GM23338 (cell line): ENCODE measurements at regions not wholly inside any gene's neighbourhood (a gene's known extent, or its start where the extent isn't known, plus 50 kb on each side); places are given as distances from the start of the nearest gene placed in this dataset.

ENCODE experiments used
- ATAC-seq: fragments of 200-7000 bp; cut with Tn5 transposase; 3 replicates; pipeline ENCODE4 v1.9.1; 2020
- DNase-seq: peaks from one replicate; pipeline ENCODE4 v3.0.0-alpha.2; 2015; ENCODE audit warnings: low spot score
- H2AFZ ChIP-seq: fragments of 200-600 bp; sonication (generic); 2 replicates; pipeline ENCODE4 v1.8.0; 2016; ENCODE audit warnings: antibody characterized with exemption, mild to moderate bottlenecking, moderate library complexity
- H3F3A ChIP-seq: fragments of 200-600 bp; sonication (generic); replicated peaks from 2 replicates; pipeline ENCODE4 v1.8.0; 2017; ENCODE audit warnings: antibody characterized with exemption, mixed run types, low read depth
- H3K27ac ChIP-seq: fragments of 200-600 bp; sonication (generic); 2 replicates; pipeline ENCODE4 v1.6.1; 2016; ENCODE audit warnings: low read depth
- H3K27me3 ChIP-seq: fragments of 200-600 bp; sonication (generic); 2 replicates; pipeline ENCODE4 v1.8.0; 2016; ENCODE audit warnings: mild to moderate bottlenecking, mixed run types, moderate library complexity; ENCODE audit not compliant: insufficient read depth
- H3K36me3 ChIP-seq: fragments of 200-600 bp; sonication (generic); 2 replicates; pipeline ENCODE4 v1.8.0; 2016; ENCODE audit warnings: mild to moderate bottlenecking; ENCODE audit not compliant: insufficient read depth
- H3K4me1 ChIP-seq: fragments of 200-600 bp; sonication (generic); 2 replicates; pipeline ENCODE4 v1.8.0; 2016; ENCODE audit warnings: mild to moderate bottlenecking, moderate library complexity; ENCODE audit not compliant: insufficient read depth
- H3K4me2 ChIP-seq: fragments of 200-600 bp; sonication (generic); 2 replicates; pipeline ENCODE4 v1.7.1; 2017; ENCODE audit warnings: mixed run types
- H3K4me3 ChIP-seq: fragments of 200-600 bp; sonication (generic); 2 replicates; pipeline ENCODE4 v1.6.1; 2016; ENCODE audit warnings: mixed run types
- H3K79me2 ChIP-seq: fragments of 200-600 bp; sonication (generic); replicated peaks from 2 replicates; pipeline ENCODE4 v1.8.0; 2017; ENCODE audit warnings: mild to moderate bottlenecking; ENCODE audit not compliant: insufficient read depth
- H3K9me2 ChIP-seq: fragments of 200-600 bp; sonication (generic); 2 replicates; pipeline ENCODE4 v1.8.0; 2017; ENCODE audit not compliant: insufficient read depth
- H4K20me1 ChIP-seq: fragments of 200-600 bp; sonication (generic); replicated peaks from 2 replicates; pipeline ENCODE4 v1.8.0; 2017; ENCODE audit warnings: mild to moderate bottlenecking; ENCODE audit not compliant: insufficient read depth
- H3K27ac Mint-ChIP-seq: 2 replicates; pipeline ENCODE4 v1.8.0; 2020; ENCODE audit warnings: inconsistent platforms, mild to moderate bottlenecking, moderate library complexity, mixed read lengths
- H3K27me3 Mint-ChIP-seq: 3 replicates; pipeline ENCODE4 v1.8.0; 2022; ENCODE audit warnings: low read depth, mild to moderate bottlenecking, moderate library complexity, mixed read lengths, inconsistent platforms; ENCODE audit not compliant: insufficient read depth, poor library complexity
- H3K36me3 Mint-ChIP-seq: 3 replicates; pipeline ENCODE4 v1.8.0; 2021; ENCODE audit warnings: low read depth, mild to moderate bottlenecking, inconsistent platforms, moderate library complexity, mixed read lengths
- H3K4me1 Mint-ChIP-seq: 3 replicates; pipeline ENCODE4 v1.8.0; 2020; ENCODE audit warnings: mild to moderate bottlenecking, inconsistent platforms, mixed read lengths
- H3K4me3 Mint-ChIP-seq: 3 replicates; pipeline ENCODE4 v1.8.0; 2021; ENCODE audit warnings: moderate library complexity, mild to moderate bottlenecking, inconsistent platforms, mixed read lengths
- H3K9me3 Mint-ChIP-seq: 3 replicates; pipeline ENCODE4 v1.8.0; 2020; ENCODE audit warnings: moderate library complexity, mild to moderate bottlenecking, inconsistent platforms, mixed read lengths
- CREB1 ChIP-seq: fragments of 250-450 bp; sonication (Bioruptor Pico); IDR thresholded peaks from 2 replicates; pipeline ENCODE4 v1.5.0; 2020; ENCODE audit warnings: low read depth, mild to moderate bottlenecking, moderate library complexity
- EZH2phosphoT487 ChIP-seq: fragments of 200-600 bp; sonication (generic); IDR thresholded peaks from one replicate; pipeline ENCODE4 v1.8.1; 2018; ENCODE audit warnings: antibody characterized with exemption; ENCODE audit not compliant: unreplicated experiment
- NANOG ChIP-seq: IDR thresholded peaks from 2 replicates; pipeline ENCODE4 v1.6.1; 2016; ENCODE audit warnings: antibody characterized with exemption, borderline replicate concordance
- POLR2AphosphoS5 ChIP-seq: IDR thresholded peaks from 2 replicates; pipeline ENCODE4 v1.6.1; 2016; ENCODE audit warnings: antibody characterized with exemption, low read depth
- STAT1 ChIP-seq: IDR thresholded peaks from one replicate; pipeline ENCODE4 v1.6.1; 2016; ENCODE audit warnings: antibody characterized with exemption; ENCODE audit not compliant: unreplicated experiment
- ZNF331 ChIP-seq: fragments of 250-450 bp; sonication (Bioruptor Pico); IDR thresholded peaks from 2 replicates; pipeline ENCODE4 v1.5.0; 2020; ENCODE audit warnings: low read depth, mild to moderate bottlenecking, moderate library complexity
- TF ChIP-seq, protein P1 (sequence below): fragments of 250-450 bp; sonication (Bioruptor Pico); IDR thresholded peaks from 2 replicates; pipeline ENCODE4 v1.5.0; 2020; ENCODE audit warnings: mild to moderate bottlenecking, moderate library complexity
- TF ChIP-seq, protein P2 (sequence below), 2 experiments: fragments of 200-600 bp in 1 of 2; sonication (generic) in 1 of 2; conservative IDR thresholded peaks; 2 replicates each; pipeline versions ENCODE4 v1.5.1 to v1.6.1; 2016 to 2017; ENCODE audit warnings: antibody characterized with exemption in 2 of 2, low read depth in 2 of 2, mild to moderate bottlenecking in 2 of 2, moderate library complexity in 1 of 2

DNA sequence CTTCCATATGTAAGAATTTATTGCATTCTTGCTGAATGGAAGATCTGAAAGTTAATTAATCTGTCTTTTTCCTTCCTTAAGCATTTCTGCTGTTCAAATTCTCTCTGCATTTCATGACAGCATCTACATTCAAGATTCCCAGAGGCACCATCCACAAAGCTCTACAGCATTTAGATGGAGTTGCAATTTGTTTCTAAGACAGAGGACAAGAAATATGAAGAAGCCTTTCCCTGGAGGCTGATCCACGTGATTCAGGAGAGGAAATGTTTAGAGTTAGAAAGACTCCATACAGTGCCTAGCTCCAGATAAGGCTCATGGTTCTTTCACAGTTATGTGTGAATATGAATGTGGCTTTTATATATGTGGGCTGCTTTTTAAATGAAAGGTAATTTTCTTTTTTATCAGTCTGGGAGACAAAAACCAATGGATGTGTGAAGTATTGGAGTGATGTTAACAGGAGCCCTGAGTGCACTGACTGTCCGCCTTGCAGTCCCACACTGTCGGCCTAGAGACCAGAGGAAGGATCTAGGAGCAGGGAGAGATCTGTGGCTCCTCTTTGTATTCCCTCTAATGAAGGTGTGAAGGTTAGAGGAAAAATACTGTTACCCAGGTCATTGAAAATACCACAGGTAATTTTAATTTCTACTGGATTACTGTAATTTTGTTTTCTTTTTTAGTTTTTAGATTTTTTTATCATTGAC, 686.6 kb upstream of the GJE1 start:
- H3F3A ChIP-seq = no peaks in the 10 kb centered on the region
- no peak overlapping the region for H3K4me2 ChIP-seq
- Mint-ChIP-seq H3K4me3 (no peak overlapping the region), H3K4me1 (peaks cover 9% of the 10 kb centered on the region; the same call in 2 of the 3 replicates), H3K9me3 (peaks cover under 1% of the 10 kb centered on the region; the same call in 1 of the 3 replicates), H3K27ac (no peak overlapping the region), H3K36me3 (peaks cover 8% of the 10 kb centered on the region; the same call in 1 of the 3 replicates), H3K27me3 (no peaks in the 10 kb centered on the region)
- H3K9me2 ChIP-seq = no peaks in the 10 kb centered on the region
- H2AFZ ChIP-seq = peak overlapping the region; percentile 92
- peaks cover 13% of the 10 kb centered on the region for H3K4me1 ChIP-seq
- H3K27ac ChIP-seq = no peak overlapping the region
- H4K20me1 ChIP-seq = no peaks in the 10 kb centered on the region
- no peaks in the 10 kb centered on the region for H3K27me3 ChIP-seq
- ATAC-seq (no peak), DNase-seq (peak; percentile 6)
- H3K4me3 ChIP-seq = no peak overlapping the region
- no peaks in the 10 kb centered on the region for H3K36me3 ChIP-seq
- TF ChIP-seq ZNF331 (CRISPR knock-in tag) (no peak), CREB1 (CRISPR knock-in tag) (no peak), POLR2AphosphoS5 (no peak), NANOG (no peak), STAT1 (no peak)
- H3K79me2 ChIP-seq = no peaks in the 10 kb centered on the region

DNA sequence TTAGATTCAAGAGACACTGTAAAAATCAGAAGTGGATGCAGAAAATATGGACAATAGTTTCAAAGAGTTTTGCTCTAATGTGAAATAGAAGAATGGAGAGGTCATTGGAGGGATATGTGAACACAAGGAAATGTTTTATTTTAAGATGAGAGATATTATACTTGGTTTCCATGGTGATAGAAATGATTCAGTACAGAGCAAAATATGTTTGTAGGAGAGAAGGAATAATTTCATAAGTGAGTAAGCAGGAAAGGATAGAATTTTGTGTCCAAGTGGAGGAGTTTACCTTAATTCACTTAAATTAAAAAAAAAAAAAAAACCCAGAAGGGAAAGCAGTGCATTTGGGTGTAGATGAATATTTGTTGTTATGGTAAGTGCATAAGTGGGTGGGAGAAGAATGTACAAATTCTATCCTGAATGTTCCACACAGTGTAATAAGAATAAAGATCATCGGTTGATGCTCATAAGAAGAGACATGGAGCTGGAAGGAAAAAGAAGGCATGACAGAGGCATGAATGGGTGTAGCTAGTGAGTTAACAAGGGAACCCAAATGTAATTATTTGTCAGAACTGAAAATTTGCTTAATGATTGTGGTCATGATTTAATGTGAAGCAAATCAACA, 688.9 kb upstream of the GJE1 start:
- TF ChIP-seq EZH2phosphoT487 (no peak), POLR2AphosphoS5 (no peak), NANOG (no peak)
- TF ChIP-seq, protein P1, sequence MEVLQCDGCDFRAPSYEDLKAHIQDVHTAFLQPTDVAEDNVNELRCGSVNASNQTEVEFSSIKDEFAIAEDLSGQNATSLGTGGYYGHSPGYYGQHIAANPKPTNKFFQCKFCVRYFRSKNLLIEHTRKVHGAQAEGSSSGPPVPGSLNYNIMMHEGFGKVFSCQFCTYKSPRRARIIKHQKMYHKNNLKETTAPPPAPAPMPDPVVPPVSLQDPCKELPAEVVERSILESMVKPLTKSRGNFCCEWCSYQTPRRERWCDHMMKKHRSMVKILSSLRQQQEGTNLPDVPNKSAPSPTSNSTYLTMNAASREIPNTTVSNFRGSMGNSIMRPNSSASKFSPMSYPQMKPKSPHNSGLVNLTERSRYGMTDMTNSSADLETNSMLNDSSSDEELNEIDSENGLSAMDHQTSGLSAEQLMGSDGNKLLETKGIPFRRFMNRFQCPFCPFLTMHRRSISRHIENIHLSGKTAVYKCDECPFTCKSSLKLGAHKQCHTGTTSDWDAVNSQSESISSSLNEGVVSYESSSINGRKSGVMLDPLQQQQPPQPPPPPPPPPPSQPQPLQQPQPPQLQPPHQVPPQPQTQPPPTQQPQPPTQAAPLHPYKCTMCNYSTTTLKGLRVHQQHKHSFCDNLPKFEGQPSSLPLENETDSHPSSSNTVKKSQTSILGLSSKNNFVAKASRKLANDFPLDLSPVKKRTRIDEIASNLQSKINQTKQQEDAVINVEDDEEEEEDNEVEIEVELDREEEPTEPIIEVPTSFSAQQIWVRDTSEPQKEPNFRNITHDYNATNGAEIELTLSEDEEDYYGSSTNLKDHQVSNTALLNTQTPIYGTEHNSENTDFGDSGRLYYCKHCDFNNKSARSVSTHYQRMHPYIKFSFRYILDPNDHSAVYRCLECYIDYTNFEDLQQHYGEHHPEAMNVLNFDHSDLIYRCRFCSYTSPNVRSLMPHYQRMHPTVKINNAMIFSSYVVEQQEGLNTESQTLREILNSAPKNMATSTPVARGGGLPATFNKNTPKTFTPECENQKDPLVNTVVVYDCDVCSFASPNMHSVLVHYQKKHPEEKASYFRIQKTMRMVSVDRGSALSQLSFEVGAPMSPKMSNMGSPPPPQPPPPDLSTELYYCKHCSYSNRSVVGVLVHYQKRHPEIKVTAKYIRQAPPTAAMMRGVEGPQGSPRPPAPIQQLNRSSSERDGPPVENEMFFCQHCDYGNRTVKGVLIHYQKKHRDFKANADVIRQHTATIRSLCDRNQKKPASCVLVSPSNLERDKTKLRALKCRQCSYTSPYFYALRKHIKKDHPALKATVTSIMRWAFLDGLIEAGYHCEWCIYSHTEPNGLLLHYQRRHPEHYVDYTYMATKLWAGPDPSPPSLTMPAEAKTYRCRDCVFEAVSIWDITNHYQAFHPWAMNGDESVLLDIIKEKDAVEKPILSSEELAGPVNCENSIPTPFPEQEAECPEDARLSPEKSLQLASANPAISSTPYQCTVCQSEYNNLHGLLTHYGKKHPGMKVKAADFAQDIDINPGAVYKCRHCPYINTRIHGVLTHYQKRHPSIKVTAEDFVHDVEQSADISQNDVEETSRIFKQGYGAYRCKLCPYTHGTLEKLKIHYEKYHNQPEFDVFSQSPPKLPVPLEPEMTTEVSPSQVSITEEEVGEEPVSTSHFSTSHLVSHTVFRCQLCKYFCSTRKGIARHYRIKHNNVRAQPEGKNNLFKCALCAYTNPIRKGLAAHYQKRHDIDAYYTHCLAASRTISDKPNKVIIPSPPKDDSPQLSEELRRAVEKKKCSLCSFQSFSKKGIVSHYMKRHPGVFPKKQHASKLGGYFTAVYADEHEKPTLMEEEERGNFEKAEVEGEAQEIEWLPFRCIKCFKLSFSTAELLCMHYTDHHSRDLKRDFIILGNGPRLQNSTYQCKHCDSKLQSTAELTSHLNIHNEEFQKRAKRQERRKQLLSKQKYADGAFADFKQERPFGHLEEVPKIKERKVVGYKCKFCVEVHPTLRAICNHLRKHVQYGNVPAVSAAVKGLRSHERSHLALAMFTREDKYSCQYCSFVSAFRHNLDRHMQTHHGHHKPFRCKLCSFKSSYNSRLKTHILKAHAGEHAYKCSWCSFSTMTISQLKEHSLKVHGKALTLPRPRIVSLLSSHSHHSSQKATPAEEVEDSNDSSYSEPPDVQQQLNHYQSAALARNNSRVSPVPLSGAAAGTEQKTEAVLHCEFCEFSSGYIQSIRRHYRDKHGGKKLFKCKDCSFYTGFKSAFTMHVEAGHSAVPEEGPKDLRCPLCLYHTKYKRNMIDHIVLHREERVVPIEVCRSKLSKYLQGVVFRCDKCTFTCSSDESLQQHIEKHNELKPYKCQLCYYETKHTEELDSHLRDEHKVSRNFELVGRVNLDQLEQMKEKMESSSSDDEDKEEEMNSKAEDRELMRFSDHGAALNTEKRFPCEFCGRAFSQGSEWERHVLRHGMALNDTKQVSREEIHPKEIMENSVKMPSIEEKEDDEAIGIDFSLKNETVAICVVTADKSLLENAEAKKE (CRISPR knock-in tag) = no peak
- TF ChIP-seq, protein P2, sequence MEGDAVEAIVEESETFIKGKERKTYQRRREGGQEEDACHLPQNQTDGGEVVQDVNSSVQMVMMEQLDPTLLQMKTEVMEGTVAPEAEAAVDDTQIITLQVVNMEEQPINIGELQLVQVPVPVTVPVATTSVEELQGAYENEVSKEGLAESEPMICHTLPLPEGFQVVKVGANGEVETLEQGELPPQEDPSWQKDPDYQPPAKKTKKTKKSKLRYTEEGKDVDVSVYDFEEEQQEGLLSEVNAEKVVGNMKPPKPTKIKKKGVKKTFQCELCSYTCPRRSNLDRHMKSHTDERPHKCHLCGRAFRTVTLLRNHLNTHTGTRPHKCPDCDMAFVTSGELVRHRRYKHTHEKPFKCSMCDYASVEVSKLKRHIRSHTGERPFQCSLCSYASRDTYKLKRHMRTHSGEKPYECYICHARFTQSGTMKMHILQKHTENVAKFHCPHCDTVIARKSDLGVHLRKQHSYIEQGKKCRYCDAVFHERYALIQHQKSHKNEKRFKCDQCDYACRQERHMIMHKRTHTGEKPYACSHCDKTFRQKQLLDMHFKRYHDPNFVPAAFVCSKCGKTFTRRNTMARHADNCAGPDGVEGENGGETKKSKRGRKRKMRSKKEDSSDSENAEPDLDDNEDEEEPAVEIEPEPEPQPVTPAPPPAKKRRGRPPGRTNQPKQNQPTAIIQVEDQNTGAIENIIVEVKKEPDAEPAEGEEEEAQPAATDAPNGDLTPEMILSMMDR (conservative IDR thresholded peaks at IDR 0.05; ENCODE audit: low read depth in 2 of 2) = no peak
- Mint-ChIP-seq H3K27me3 (no peaks in the 10 kb centered on the region), H3K4me3 (no peak overlapping the region), H3K36me3 (peaks cover 12% of the 10 kb centered on the region; the same call in 2 of the 3 replicates), H3K27ac (no peak overlapping the region), H3K9me3 (peaks cover 10% of the 10 kb centered on the region; the same call in 2 of the 3 replicates), H3K4me1 (peaks cover 3% of the 10 kb centered on the region; the same call in 1 of the 3 replicates)
- H3K79me2 ChIP-seq = no peaks in the 10 kb centered on the region
- ATAC-seq (no peak), DNase-seq (no peak)
- H2AFZ ChIP-seq = no peak overlapping the region
- H3K27me3 ChIP-seq = no peaks in the 10 kb centered on the region
- H3K36me3 ChIP-seq = no peaks in the 10 kb centered on the region
- no peaks in the 10 kb centered on the region for H3F3A ChIP-seq
- H3K4me1 ChIP-seq = no peaks in the 10 kb centered on the region
- H4K20me1 ChIP-seq = no peaks in the 10 kb centered on the region
- H3K4me2 ChIP-seq = no peak overlapping the region
- no peaks in the 10 kb centered on the region for H3K9me2 ChIP-seq
- no peak overlapping the region for H3K27ac ChIP-seq
- H3K4me3 ChIP-seq = no peak overlapping the region
